A673 (cell line): ENCODE measurements at regions not wholly inside any gene's neighbourhood (a gene's known extent, or its start where the extent isn't known, plus 50 kb on each side); places are given as distances from the start of the nearest gene placed in this dataset.

Experiments used
- BruUV-seq: library from RNA; stranded (reverse); fragments of 400-500 nt; replicated peaks from 2 replicates; lab custom pipeline; 2021; lab: Mats Ljungman, UMichigan
- CTCF ChIA-PET: fragments of 300-600 bp; sonication (Branson Sonifier 250); formaldehyde crosslinking; loops from one replicate; lab custom pipeline; 2022; ENCODE audit warnings: antibody characterized with exemption; lab: Charles Lee
- POLR2A ChIA-PET: fragments of 300-600 bp; sonication (Branson Sonifier 250); formaldehyde crosslinking; loops from one replicate; lab custom pipeline; 2022; ENCODE audit warnings: antibody characterized with exemption; ENCODE audit not compliant: low non-redundant PET; lab: Charles Lee
- DNase-seq: peaks from one replicate; pipeline ENCODE4 v3.0.0-alpha.2; 2015; ENCODE audit warnings: low spot score
- H3K27ac ChIP-seq: fragments of 200-600 bp; sonication (generic); 2 replicates; pipeline ENCODE4 v1.5.1; 2016; ENCODE audit warnings: mixed run types, low read depth, mild to moderate bottlenecking, mixed read lengths, antibody characterized with exemption, low read length; ENCODE audit not compliant: poor library complexity, severe bottlenecking
- H3K27me3 ChIP-seq: fragments of 200-600 bp; sonication (generic); replicated peaks from 2 replicates; pipeline ENCODE4 v1.6.1; 2017; ENCODE audit warnings: mixed run types, low read depth, mild to moderate bottlenecking, mixed read lengths, antibody characterized with exemption, low read length; ENCODE audit not compliant: insufficient read depth, poor library complexity
- H3K36me3 ChIP-seq: fragments of 200-600 bp; sonication (generic); 2 replicates; pipeline ENCODE4 v1.6.1; 2016; ENCODE audit warnings: mixed run types, mild to moderate bottlenecking, mixed read lengths, antibody characterized with exemption, low read length; ENCODE audit not compliant: insufficient read depth, poor library complexity, severe bottlenecking
- H3K4me1 ChIP-seq: fragments of 200-600 bp; sonication (generic); 2 replicates; pipeline ENCODE4 v1.6.1; 2017; ENCODE audit warnings: mixed run types, mild to moderate bottlenecking, mixed read lengths, antibody characterized with exemption, low read length; ENCODE audit not compliant: insufficient read depth, poor library complexity, severe bottlenecking
- H3K4me3 ChIP-seq: fragments of 200-600 bp; sonication (generic); 2 replicates; pipeline ENCODE4 v1.5.1; 2016; ENCODE audit warnings: low read depth, mixed run types, mild to moderate bottlenecking, mixed read lengths, low read length; ENCODE audit not compliant: poor library complexity, severe bottlenecking
- H3K9me3 ChIP-seq: fragments of 200-600 bp; sonication (generic); 2 replicates; pipeline ENCODE4 v1.6.1; 2016; ENCODE audit warnings: mixed run types, low read depth, mild to moderate bottlenecking, mixed read lengths, antibody characterized with exemption, low read length; ENCODE audit not compliant: poor library complexity, severe bottlenecking
- CTCF ChIP-seq: fragments of 300-800, 200-600 bp; sonication (generic); conservative IDR thresholded peaks from 2 replicates; pipeline ENCODE4 v1.5.1; 2017; ENCODE audit warnings: low read depth, mild to moderate bottlenecking, antibody characterized with exemption, low read length, moderate library complexity, mixed read lengths
- EZH2 ChIP-seq: fragments of 200-600 bp; sonication (generic); IDR thresholded peaks from 2 replicates; pipeline ENCODE4 v1.6.1; 2017; ENCODE audit warnings: borderline replicate concordance, low read depth, mild to moderate bottlenecking, mixed read lengths, antibody characterized with exemption, low read length; ENCODE audit not compliant: poor library complexity, severe bottlenecking
- intact Hi-C: fragments of 100-400 bp; cut with micrococcal nuclease; formaldehyde crosslinking; loops from one replicate; pipeline ENCODE4 v1.10.0; 2022; ENCODE audit not compliant: unreplicated experiment

GRCh38 chr13:26502826-26503225 is 54.7 kb upstream of the WASF3 start:
- H3K9me3 ChIP-seq, result no peaks in the 10 kb centered on the region
- peak; percentile 50 for DNase-seq
- CTCF ChIA-PET, result interaction anchor here (1.2 kb wide), 1 partner anchor 196 kb away, joined by 3 read pairs; no protein-coding TSS in a partner anchor
- no TSS peak for BruUV-seq
- no peak overlapping the region for H3K27ac ChIP-seq
- POLR2A ChIA-PET, result no interaction called here
- no peaks in the 10 kb centered on the region for H3K27me3 ChIP-seq
- H3K4me3 ChIP-seq, result no peak overlapping the region
- H3K36me3 ChIP-seq, result no peaks in the 10 kb centered on the region
- intact Hi-C loops, result no loop called here
- TF ChIP-seq CTCF (no peak), EZH2 (no peak)
- peaks cover 16% of the 10 kb centered on the region for H3K4me1 ChIP-seq

- POLR2A ChIA-PET, result no interaction called here
- no peaks in the 10 kb centered on the region for H3K27me3 ChIP-seq
- peak; percentile 28 for DNase-seq
- no TSS peak for BruUV-seq
- no peak for TF ChIP-seq EZH2
- intact Hi-C loops, result no loop called here
- no peaks in the 10 kb centered on the region for H3K9me3 ChIP-seq
- H3K4me1 ChIP-seq, result peaks cover 4% of the 10 kb centered on the region
- H3K4me3 ChIP-seq, result no peak overlapping the region
- H3K27ac ChIP-seq, result no peak overlapping the region
- CTCF ChIA-PET, result no interaction called here
- H3K36me3 ChIP-seq, result no peaks in the 10 kb centered on the region
Observed at GRCh38 chr13:26503826-26504594, 53.5 kb upstream of the WASF3 start.
